Choroid plexus epithelial cell (primary cell): ENCODE measurements at regions not wholly inside any gene's neighbourhood (a gene's known extent, or its start where the extent isn't known, plus 50 kb on each side); places are given as distances from the start of the nearest gene placed in this dataset.

Source experiments
- DNase-seq: peaks from one replicate; pipeline ENCODE4 v3.0.0-alpha.2; 2010; ENCODE audit warnings: low read depth
- H3K4me3 ChIP-seq: 2 replicates; pipeline ENCODE4 v1.5.1; 2011; ENCODE audit warnings: low read depth, mild to moderate bottlenecking, control low read depth, low read length, moderate library complexity
- CTCF ChIP-seq: conservative IDR thresholded peaks from 2 replicates; pipeline ENCODE4 v1.5.1; 2011; ENCODE audit warnings: low read depth, mild to moderate bottlenecking, control low read depth, inconsistent platforms, low read length, moderate library complexity

DNA sequence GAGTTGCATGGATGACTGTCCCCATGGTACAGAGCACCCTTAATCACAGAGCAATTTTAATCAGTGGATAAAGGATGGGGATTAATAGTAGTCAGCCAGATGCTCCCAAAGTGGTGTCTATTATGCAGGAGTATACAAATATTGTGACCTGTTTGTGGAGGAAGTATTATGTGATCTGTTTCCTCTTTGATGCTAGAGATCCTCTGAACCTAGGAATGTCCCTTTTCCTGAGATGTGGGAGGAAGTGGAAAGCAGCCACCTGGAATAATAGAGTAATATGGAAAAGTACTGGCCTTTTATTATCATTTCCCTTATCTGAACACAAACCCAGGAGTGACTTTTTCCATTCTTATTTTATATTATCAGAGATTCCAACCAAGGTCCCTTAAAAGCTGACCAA lies 94.2 kb upstream of the EFEMP1 start:
- DNase-seq, result no peak
- TF ChIP-seq CTCF, result no peak
- no peak overlapping the region for H3K4me3 ChIP-seq

DNA sequence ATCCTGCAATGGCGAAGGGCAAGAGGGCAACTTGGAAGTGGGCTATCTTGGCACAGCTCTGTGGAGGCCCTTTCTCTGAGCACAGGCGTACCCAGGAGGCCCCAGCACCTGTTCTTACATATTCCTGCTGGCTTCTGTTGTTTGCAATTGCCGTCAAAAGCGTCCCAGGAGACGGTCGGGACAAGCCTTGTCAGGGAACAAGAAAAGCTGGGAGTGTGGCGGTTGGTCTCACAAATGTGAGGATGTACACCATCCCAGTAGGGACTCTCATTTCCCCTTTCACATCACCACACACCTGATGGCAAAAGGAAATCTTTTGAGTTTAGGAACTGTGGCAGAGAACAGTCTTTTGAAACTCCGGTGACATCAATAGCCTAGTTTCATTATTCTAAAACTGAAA lies 94.7 kb upstream of the EFEMP1 start:
- TF ChIP-seq CTCF, result no peak
- no peak overlapping the region for H3K4me3 ChIP-seq
- DNase-seq, result no peak

GRCh38 chr2:56021136-56021474 lies 97.5 kb upstream of the EFEMP1 start:
- DNase-seq, result no peak
- H3K4me3 ChIP-seq, result peak overlapping the region; percentile 8
- TF ChIP-seq CTCF, result no peak

- DNase-seq, result no peak
- no peak overlapping the region for H3K4me3 ChIP-seq
- no peak for TF ChIP-seq CTCF
Observed at GRCh38 chr2:56021579-56021978, 98.0 kb upstream of the EFEMP1 start.

- TF ChIP-seq CTCF, result no peak
- DNase-seq, result no peak
- H3K4me3 ChIP-seq, result no peak overlapping the region
Observed at GRCh38 chr2:56025469-56026193, 102.0 kb upstream of the EFEMP1 start.

DNA sequence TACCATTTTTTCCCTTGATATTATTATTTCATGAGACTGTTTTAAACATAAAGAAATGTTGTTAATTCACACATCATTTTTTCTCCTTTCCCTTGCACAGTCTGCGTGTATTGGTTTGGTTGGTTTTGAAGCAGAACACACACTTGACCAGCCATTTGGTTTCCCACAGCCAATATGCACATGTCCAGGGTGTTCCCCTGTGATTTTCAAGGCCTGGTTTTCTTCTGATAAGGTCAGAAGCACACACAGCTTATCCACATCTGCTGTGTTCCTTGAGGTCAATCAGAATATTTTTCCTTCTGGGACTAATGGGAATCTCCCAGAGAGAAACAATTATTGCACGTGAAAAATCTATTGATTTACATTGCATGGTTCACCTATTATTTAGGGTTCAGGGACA lies 103.2 kb upstream of the EFEMP1 start:
- no peak overlapping the region for H3K4me3 ChIP-seq
- no peak for TF ChIP-seq CTCF
- no peak for DNase-seq

GRCh38 chr2:56030062-56030461 lies 106.5 kb upstream of the EFEMP1 start:
- no peak overlapping the region for H3K4me3 ChIP-seq
- no peak for DNase-seq
- TF ChIP-seq CTCF, result no peak
